Nephron (organoid): ENCODE measurements at regions not wholly inside any gene's neighbourhood (a gene's known extent, or its start where the extent isn't known, plus 50 kb on each side); places are given as distances from the start of the nearest gene placed in this dataset.

ENCODE experiments used
- H3K27ac Mint-ChIP-seq, 3 experiments: 2 replicates each; pipeline ENCODE4 v1.8.0; 2020; ENCODE audit warnings: mixed read lengths in 3 of 3, mild to moderate bottlenecking in 2 of 3, moderate library complexity in 1 of 3
- H3K27me3 Mint-ChIP-seq: 2 replicates; pipeline ENCODE4 v1.8.0; 2021; ENCODE audit warnings: low read depth, mild to moderate bottlenecking, moderate library complexity, mixed read lengths
- H3K36me3 Mint-ChIP-seq: 2 replicates; pipeline ENCODE4 v1.8.0; 2020; ENCODE audit warnings: low read depth, mixed read lengths
- H3K4me1 Mint-ChIP-seq: 2 replicates; pipeline ENCODE4 v1.8.0; 2020; ENCODE audit warnings: mixed read lengths
- H3K4me3 Mint-ChIP-seq, 3 experiments: 2 replicates each; pipeline ENCODE4 v1.8.0; 2020; ENCODE audit warnings: mild to moderate bottlenecking in 3 of 3, mixed read lengths in 3 of 3, moderate library complexity in 2 of 3
- H3K9me3 Mint-ChIP-seq: 2 replicates; pipeline ENCODE4 v1.8.0; 2020; ENCODE audit warnings: mixed read lengths
- TF ChIP-seq, protein P1 (sequence below), 3 experiments: fragments of 200-600 bp; sonication (generic); IDR thresholded peaks; one replicate each; pipeline ENCODE4 v1.5.0; 2021; ENCODE audit warnings: antibody characterized with exemption in 3 of 3; ENCODE audit not compliant: unreplicated experiment in 3 of 3

DNA sequence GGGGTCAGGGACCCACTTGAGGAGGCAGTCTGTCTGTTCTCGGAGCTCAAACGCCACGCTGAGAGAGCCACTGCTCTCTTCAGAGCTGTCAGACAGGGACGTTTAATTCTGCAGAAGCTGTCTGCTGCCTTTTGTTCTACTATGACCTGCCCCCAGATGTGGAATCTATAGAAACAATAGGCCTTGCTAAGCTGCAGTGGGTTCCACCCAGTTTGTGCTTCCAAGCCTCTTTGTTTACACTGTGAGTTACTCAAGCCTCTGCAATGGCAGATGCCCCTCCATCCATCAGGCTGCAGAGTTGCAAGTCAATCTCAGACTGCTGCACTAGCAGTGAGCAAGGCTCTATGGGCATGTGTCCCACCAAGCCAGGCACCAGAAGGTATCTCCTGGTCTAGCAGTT is 158.1 kb downstream of the DTHD1 start:
- Mint-ChIP-seq H3K36me3 (no peaks in the 10 kb centered on the region), H3K9me3 (peaks cover 15% of the 10 kb centered on the region)

DNA sequence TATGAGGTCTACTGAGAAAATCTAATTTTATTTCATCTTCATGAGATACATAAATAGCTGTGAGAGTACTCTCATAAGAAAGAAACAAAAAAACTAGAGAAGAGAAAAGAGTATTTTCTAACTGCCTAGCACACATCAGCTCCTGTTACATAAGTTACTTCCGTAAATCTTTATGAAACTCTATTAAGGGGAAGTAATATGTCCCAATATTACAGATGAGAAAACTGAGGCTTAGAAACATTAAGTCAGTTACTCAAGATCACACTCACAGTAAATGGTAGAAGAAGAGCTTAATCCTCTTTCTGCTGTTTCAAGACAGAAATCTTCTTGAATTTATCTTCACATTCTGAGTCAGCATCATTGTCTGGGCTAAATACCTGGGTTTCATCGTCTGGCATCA is 164.1 kb downstream of the DTHD1 start:
- no peaks in the 10 kb centered on the region for H3K4me1 Mint-ChIP-seq
- TF ChIP-seq, protein P1, sequence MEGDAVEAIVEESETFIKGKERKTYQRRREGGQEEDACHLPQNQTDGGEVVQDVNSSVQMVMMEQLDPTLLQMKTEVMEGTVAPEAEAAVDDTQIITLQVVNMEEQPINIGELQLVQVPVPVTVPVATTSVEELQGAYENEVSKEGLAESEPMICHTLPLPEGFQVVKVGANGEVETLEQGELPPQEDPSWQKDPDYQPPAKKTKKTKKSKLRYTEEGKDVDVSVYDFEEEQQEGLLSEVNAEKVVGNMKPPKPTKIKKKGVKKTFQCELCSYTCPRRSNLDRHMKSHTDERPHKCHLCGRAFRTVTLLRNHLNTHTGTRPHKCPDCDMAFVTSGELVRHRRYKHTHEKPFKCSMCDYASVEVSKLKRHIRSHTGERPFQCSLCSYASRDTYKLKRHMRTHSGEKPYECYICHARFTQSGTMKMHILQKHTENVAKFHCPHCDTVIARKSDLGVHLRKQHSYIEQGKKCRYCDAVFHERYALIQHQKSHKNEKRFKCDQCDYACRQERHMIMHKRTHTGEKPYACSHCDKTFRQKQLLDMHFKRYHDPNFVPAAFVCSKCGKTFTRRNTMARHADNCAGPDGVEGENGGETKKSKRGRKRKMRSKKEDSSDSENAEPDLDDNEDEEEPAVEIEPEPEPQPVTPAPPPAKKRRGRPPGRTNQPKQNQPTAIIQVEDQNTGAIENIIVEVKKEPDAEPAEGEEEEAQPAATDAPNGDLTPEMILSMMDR (IDR thresholded peaks at IDR 0.05; ENCODE audit: unreplicated experiment in 3 of 3): no peak
- no peak overlapping the region for H3K4me3 Mint-ChIP-seq
- H3K9me3 Mint-ChIP-seq: no peaks in the 10 kb centered on the region
- H3K36me3 Mint-ChIP-seq: no peaks in the 10 kb centered on the region
- H3K27me3 Mint-ChIP-seq: no peaks in the 10 kb centered on the region
- H3K27ac Mint-ChIP-seq: no peak overlapping the region

More for the DNA sequence above, 158.1 kb downstream of the DTHD1 start:
- Mint-ChIP-seq H3K4me3 (no peak overlapping the region), H3K4me1 (no peaks in the 10 kb centered on the region), H3K27ac (no peak overlapping the region), H3K27me3 (no peaks in the 10 kb centered on the region)
- TF ChIP-seq, protein P1 (IDR thresholded peaks at IDR 0.05; ENCODE audit: unreplicated experiment in 3 of 3): no peak

DNA sequence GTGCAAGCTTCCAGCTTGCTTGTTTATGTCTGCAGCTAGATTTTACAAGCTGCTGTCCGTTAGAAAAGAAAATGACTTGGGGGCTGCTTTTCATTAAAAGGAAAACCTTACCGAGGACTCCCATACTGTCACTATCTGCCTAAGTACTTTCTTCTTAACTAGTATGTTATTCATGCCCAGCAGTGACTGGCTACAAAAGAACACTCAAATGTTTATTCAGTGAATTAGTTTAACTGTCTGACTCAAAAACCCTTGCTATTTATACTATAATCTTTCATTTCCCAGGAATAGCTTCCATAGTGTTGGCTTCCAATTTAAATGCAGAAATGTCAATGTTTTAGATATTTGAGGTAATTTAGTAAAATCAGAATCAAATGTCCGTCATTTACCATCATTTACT is 164.9 kb downstream of the DTHD1 start:
- H3K36me3 Mint-ChIP-seq: no peaks in the 10 kb centered on the region
- H3K27ac Mint-ChIP-seq: no peak overlapping the region
- TF ChIP-seq, protein P1 (IDR thresholded peaks at IDR 0.05; ENCODE audit: unreplicated experiment in 3 of 3): no peak
- H3K27me3 Mint-ChIP-seq: no peaks in the 10 kb centered on the region
- H3K9me3 Mint-ChIP-seq: no peaks in the 10 kb centered on the region
- H3K4me1 Mint-ChIP-seq: no peaks in the 10 kb centered on the region
- H3K4me3 Mint-ChIP-seq: no peak overlapping the region

DNA sequence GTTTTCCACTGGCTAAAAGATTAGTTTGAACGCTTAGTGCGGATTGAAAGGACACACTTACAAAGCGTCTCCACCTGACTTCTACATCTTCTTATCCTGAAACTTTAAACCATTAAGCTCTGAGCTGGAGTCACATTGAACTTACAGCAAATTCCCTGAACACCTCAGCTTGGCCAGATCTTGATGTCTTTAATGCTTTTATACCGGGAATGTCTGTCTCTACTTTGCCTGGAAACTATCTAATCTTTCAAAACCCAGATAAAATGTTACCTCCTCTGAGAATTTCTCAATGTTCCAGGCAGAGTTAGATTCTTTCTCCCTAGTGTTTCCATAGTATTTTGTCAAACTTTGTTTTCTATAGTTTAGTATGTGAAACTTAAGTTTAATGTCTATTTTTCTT is 179.9 kb downstream of the DTHD1 start:
- no peaks in the 10 kb centered on the region for H3K4me1 Mint-ChIP-seq
- H3K4me3 Mint-ChIP-seq: no peak overlapping the region
- no peak overlapping the region for H3K27ac Mint-ChIP-seq
- H3K27me3 Mint-ChIP-seq: no peaks in the 10 kb centered on the region
- TF ChIP-seq, protein P1 (IDR thresholded peaks at IDR 0.05; ENCODE audit: unreplicated experiment in 3 of 3): no peak
- H3K9me3 Mint-ChIP-seq: no peaks in the 10 kb centered on the region
- no peaks in the 10 kb centered on the region for H3K36me3 Mint-ChIP-seq

DNA sequence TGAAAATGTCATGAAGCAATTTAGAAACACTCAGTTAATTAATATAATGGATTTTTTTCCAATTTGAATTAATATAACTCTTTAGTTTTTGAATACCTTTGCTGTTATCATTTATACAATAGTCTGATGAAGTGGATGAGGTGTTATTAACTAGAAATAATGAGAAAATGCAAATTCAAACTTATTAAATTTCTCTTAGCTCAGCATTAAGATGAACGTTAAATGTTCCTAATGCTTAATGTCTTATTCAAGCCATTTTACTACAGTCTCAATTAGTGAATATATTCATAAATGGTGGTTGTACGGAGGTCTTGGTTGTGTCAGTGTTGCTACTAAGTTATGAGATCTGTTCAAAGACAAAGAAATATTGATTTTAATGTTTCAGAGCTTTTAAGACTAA is 186.3 kb downstream of the DTHD1 start:
- TF ChIP-seq, protein P1 (IDR thresholded peaks at IDR 0.05; ENCODE audit: unreplicated experiment in 3 of 3): no peak

DNA sequence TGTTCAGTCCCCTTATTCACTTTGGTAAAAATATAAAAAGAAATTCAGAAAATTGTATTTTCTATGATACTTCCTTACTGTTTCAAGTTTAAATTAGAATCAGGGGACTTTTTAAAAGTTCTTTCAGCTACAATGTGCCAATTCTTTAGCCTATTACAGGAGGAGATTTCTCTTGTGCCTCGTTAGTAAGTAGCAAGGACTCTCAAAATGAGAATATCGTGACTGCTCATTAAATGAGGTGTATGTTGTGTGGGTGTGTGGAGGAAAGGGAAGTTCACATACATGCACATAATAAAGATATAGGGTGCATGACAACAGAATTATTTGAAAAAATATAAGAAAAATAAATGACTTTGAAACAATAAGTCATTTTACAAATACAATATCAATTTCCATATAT is 190.5 kb downstream of the DTHD1 start:
- TF ChIP-seq, protein P1 (IDR thresholded peaks at IDR 0.05; ENCODE audit: unreplicated experiment in 3 of 3): no peak
- no peak overlapping the region for H3K27ac Mint-ChIP-seq
- no peaks in the 10 kb centered on the region for H3K9me3 Mint-ChIP-seq
- H3K36me3 Mint-ChIP-seq: no peaks in the 10 kb centered on the region
- no peaks in the 10 kb centered on the region for H3K27me3 Mint-ChIP-seq
- H3K4me3 Mint-ChIP-seq: no peak overlapping the region
- no peaks in the 10 kb centered on the region for H3K4me1 Mint-ChIP-seq

More for the DNA sequence above, 186.3 kb downstream of the DTHD1 start:
- Mint-ChIP-seq H3K4me1 (no peaks in the 10 kb centered on the region), H3K4me3 (no peak overlapping the region), H3K27ac (no peak overlapping the region), H3K9me3 (no peaks in the 10 kb centered on the region), H3K36me3 (no peaks in the 10 kb centered on the region), H3K27me3 (no peaks in the 10 kb centered on the region)
